ENCODE measurements at regions not wholly inside any gene's neighbourhood (a gene's known extent, or its start where the extent isn't known, plus 50 kb on each side); places are given as distances from the start of the nearest gene placed in this dataset.

DNA sequence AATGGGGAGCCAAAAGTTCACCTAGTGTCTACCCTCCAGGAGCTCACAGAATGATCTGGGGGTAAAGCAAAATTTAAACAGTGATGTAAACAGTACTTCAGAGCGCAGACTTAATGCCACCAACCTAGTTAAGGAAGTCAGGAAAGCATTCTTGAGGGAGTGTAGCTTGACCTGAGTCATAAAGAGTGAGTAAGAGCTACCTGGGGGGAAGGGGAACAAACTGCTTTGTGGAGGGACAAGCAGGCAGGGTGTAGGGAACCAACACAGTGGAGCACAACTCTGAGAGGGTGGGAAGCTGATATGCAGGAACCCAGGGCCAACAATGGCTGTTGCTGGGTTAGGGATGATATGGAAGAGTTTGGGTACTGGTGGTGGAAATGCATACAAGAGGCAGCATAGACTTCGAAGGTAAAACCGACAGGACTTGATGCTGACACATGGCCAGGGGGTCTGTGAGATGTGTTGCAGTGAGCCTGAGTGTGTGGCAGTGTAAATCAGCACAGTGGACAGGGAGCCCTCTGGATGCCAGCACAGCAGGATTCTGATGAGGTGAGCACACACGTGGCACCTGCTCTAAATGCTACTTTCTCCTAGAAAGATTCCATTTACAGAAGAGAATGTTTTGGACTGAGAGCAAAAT is 58.3 kb upstream of the CYP2D6 start:
- TF ChIP-seq POLR2A (IDR thresholded peaks at IDR 0.05), result no peak
- TF ChIP-seq, protein P1, sequence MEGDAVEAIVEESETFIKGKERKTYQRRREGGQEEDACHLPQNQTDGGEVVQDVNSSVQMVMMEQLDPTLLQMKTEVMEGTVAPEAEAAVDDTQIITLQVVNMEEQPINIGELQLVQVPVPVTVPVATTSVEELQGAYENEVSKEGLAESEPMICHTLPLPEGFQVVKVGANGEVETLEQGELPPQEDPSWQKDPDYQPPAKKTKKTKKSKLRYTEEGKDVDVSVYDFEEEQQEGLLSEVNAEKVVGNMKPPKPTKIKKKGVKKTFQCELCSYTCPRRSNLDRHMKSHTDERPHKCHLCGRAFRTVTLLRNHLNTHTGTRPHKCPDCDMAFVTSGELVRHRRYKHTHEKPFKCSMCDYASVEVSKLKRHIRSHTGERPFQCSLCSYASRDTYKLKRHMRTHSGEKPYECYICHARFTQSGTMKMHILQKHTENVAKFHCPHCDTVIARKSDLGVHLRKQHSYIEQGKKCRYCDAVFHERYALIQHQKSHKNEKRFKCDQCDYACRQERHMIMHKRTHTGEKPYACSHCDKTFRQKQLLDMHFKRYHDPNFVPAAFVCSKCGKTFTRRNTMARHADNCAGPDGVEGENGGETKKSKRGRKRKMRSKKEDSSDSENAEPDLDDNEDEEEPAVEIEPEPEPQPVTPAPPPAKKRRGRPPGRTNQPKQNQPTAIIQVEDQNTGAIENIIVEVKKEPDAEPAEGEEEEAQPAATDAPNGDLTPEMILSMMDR (IDR thresholded peaks at IDR 0.05), result no peak
